Gastrocnemius medialis (tissue), 4 donors: ENCODE measurements at regions not wholly inside any gene's neighbourhood (a gene's known extent, or its start where the extent isn't known, plus 50 kb on each side); places are given as distances from the start of the nearest gene placed in this dataset.

ENCODE experiments used
- CTCF ChIP-seq, 5 experiments: fragments of 450-650 bp in 3 of 5; fragments of 200-600 bp in 2 of 5; sonication (generic) in 2 of 5; IDR thresholded peaks in 4 of 5; conservative IDR thresholded peaks in 1 of 5; 1 replicate in 4 of 5; 2 replicates in 1 of 5; pipeline ENCODE4 v1.5.1; 2016 to 2019; ENCODE audit warnings: antibody characterized with exemption in 5 of 5, mild to moderate bottlenecking in 3 of 5, moderate library complexity in 3 of 5
- POLR2A ChIP-seq, 2 donors: fragments of 450-650 bp; IDR thresholded peaks; one replicate each; pipeline ENCODE4 v1.6.1; 2017; ENCODE audit warnings: antibody characterized with exemption in 2 of 2, mild to moderate bottlenecking in 2 of 2, moderate library complexity in 2 of 2

- TF ChIP-seq CTCF (IDR thresholded peaks at IDR 0.05 in 4 of 5, conservative IDR thresholded peaks at IDR 0.05 in 1 of 5) = peak in 3 of 5 experiments; percentile 23 to 41 (median 33)
- no peak for TF ChIP-seq POLR2A (IDR thresholded peaks at IDR 0.05)
Observed at GRCh38 chr3:86774082-86774691, 216.8 kb downstream of the VGLL3 start.
